Adrenal gland (tissue), 5 donors: ENCODE measurements at regions not wholly inside any gene's neighbourhood (a gene's known extent, or its start where the extent isn't known, plus 50 kb on each side); places are given as distances from the start of the nearest gene placed in this dataset.
"Not testable (repeated sequence)": the region's sequence is repeated elsewhere in the genome, so short reads cannot be mapped to it uniquely, and the experiment has no call there.

Experiments used
- CTCF ChIP-seq, 6 experiments: fragments of 450-650 bp in 4 of 6; fragments of 200-600 bp in 2 of 6; sonication (generic) in 1 of 6; IDR thresholded peaks; 1 replicate in 5 of 6; 2 replicates in 1 of 6; pipeline versions ENCODE4 v1.5.1 to v1.8.0; 2016 to 2021; ENCODE audit warnings: antibody characterized with exemption in 6 of 6, mild to moderate bottlenecking in 2 of 6, moderate library complexity in 1 of 6
- POLR2A ChIP-seq, 2 donors: fragments of 450-650 bp; IDR thresholded peaks; one replicate each; pipeline ENCODE4 v1.6.1; 2017; ENCODE audit warnings: antibody characterized with exemption in 2 of 2, mild to moderate bottlenecking in 2 of 2, moderate library complexity in 1 of 2
- donor health status: DM: no; HTN: no; CAD: no.

GRCh38 chr17:30594953-30595371 is 117.8 kb downstream of the GOSR1 start:
- not testable (repeated sequence) for TF ChIP-seq CTCF, POLR2A (IDR thresholded peaks at IDR 0.05)
